ENCODE measurements at regions not wholly inside any gene's neighbourhood (a gene's known extent, or its start where the extent isn't known, plus 50 kb on each side); places are given as distances from the start of the nearest gene placed in this dataset.

DNA sequence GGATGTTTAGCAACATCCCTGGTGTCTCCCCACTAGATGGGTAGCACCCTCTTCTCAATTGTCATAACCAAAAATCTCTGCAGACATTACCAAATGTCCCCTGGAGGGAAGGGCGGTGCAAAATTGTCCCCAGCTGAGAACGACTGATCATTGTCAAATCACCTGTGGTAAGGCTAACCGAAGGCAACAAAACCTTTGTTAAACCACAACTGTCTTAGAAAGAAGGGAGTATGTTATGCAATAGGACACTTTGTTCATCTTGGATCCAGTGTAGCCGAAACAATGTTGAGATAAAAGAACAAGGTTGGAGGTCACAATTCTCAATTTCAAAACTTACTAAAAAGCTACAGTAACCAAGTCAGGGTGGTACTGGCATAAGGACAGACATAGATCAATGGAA is 50.3 kb upstream of the ST3GAL5 start:
- no peak for DNase-seq

Data from RPMI8226 (cell line).